Prostate gland (tissue), 2 donors: ENCODE measurements at regions not wholly inside any gene's neighbourhood (a gene's known extent, or its start where the extent isn't known, plus 50 kb on each side); places are given as distances from the start of the nearest gene placed in this dataset.

Source experiments
- POLR2AphosphoS5 ChIP-seq: sonication (generic); formaldehyde crosslinking; IDR thresholded peaks from one replicate; pipeline ENCODE4 v1.6.1; 2017; ENCODE audit warnings: antibody characterized with exemption
- TF ChIP-seq, protein P1 (sequence below), 4 experiments: fragments of 200-600 bp in 2 of 4; fragments of 450-650 bp in 2 of 4; sonication (generic) in 2 of 4; IDR thresholded peaks; 1 replicate in 3 of 4; 2 replicates in 1 of 4; pipeline ENCODE4 v1.5.1; 2016 to 2019; ENCODE audit warnings: antibody characterized with exemption in 4 of 4, mild to moderate bottlenecking in 2 of 4, moderate library complexity in 2 of 4

DNA sequence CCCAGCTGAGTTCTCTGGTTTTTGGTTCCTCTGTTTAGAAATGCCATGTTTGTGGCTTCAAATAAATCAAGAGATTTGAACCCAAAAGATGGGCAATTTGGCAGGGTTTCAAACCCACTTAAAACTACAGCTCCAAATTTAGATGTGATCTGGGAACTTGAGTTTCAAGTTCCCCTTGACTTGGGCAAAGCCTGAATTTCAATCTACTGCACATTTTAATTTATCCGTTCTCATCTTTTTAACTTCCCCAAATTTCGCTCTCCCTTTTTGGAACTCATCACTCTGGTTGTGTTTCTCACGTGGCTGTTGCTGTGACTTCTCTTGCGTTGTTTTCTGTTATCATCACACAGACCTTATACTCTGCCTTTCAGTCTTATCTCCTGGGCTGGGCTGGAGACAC lies 230.9 kb downstream of the CDC5L start:
- TF ChIP-seq, protein P1, sequence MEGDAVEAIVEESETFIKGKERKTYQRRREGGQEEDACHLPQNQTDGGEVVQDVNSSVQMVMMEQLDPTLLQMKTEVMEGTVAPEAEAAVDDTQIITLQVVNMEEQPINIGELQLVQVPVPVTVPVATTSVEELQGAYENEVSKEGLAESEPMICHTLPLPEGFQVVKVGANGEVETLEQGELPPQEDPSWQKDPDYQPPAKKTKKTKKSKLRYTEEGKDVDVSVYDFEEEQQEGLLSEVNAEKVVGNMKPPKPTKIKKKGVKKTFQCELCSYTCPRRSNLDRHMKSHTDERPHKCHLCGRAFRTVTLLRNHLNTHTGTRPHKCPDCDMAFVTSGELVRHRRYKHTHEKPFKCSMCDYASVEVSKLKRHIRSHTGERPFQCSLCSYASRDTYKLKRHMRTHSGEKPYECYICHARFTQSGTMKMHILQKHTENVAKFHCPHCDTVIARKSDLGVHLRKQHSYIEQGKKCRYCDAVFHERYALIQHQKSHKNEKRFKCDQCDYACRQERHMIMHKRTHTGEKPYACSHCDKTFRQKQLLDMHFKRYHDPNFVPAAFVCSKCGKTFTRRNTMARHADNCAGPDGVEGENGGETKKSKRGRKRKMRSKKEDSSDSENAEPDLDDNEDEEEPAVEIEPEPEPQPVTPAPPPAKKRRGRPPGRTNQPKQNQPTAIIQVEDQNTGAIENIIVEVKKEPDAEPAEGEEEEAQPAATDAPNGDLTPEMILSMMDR (IDR thresholded peaks at IDR 0.05): no peak
- TF ChIP-seq POLR2AphosphoS5: no peak
